GM12891 (cell line): ENCODE measurements at regions not wholly inside any gene's neighbourhood (a gene's known extent, or its start where the extent isn't known, plus 50 kb on each side); places are given as distances from the start of the nearest gene placed in this dataset.

Source experiments
- POLR2A ChIP-seq: IDR thresholded peaks from 2 replicates; pipeline ENCODE4 v1.6.1; 2011; ENCODE audit warnings: low read depth, low read length, control low read depth
- POLR2AphosphoS5 ChIP-seq: IDR thresholded peaks from 2 replicates; pipeline ENCODE4 v1.6.1; 2011; ENCODE audit warnings: low read depth, low read length, control low read depth

GRCh38 chr1:60290393-60290792 lies 216.8 kb upstream of the C1orf87 start:
- TF ChIP-seq POLR2A, result no peak
- TF ChIP-seq POLR2AphosphoS5, result no peak
